Astrocyte (in vitro differentiated cells and primary cell): ENCODE measurements at regions not wholly inside any gene's neighbourhood (a gene's known extent, or its start where the extent isn't known, plus 50 kb on each side); places are given as distances from the start of the nearest gene placed in this dataset.

ENCODE experiments used
- DNase-seq: peaks from one replicate; pipeline ENCODE4 v3.0.0-alpha.2; 2010; ENCODE audit warnings: low read depth
- FAIRE-seq: peaks from 2 replicates; lab custom pipeline; 2011; peaks lifted over from hg19 to GRCh38; lab: Jason Lieb, UNC
- H2AFZ ChIP-seq: 2 replicates; pipeline ENCODE4 v1.6.0; 2012; ENCODE audit warnings: low read depth, low read length, inconsistent platforms
- H3K27ac ChIP-seq: 2 replicates; pipeline ENCODE4 v1.5.1; 2011; ENCODE audit warnings: low read depth, low read length, inconsistent platforms
- H3K27me3 ChIP-seq: 2 replicates; pipeline ENCODE4 v1.6.0; 2011; ENCODE audit warnings: low read length, inconsistent platforms; ENCODE audit not compliant: insufficient read depth
- H3K36me3 ChIP-seq: 2 replicates; pipeline ENCODE4 v1.5.1; 2011; ENCODE audit warnings: low read length, inconsistent platforms; ENCODE audit not compliant: insufficient read depth
- H3K4me1 ChIP-seq: 2 replicates; pipeline ENCODE4 v1.5.1; 2011; ENCODE audit warnings: low read length, inconsistent platforms; ENCODE audit not compliant: insufficient read depth
- H3K4me2 ChIP-seq: 2 replicates; pipeline ENCODE4 v1.6.0; 2012; ENCODE audit warnings: low read length, inconsistent platforms
- H3K4me3 ChIP-seq: 2 replicates; pipeline ENCODE4 v1.5.1; 2011; ENCODE audit warnings: low read depth, mild to moderate bottlenecking, low read length, inconsistent platforms; ENCODE audit not compliant: insufficient read depth
- H3K79me2 ChIP-seq: 2 replicates; pipeline ENCODE4 v1.6.0; 2012; ENCODE audit warnings: mild to moderate bottlenecking, low read length, inconsistent platforms; ENCODE audit not compliant: insufficient read depth
- H3K9ac ChIP-seq: 2 replicates; pipeline ENCODE4 v1.6.0; 2012; ENCODE audit warnings: mild to moderate bottlenecking, low read length, inconsistent platforms
- H3K9me3 ChIP-seq: 2 replicates; pipeline ENCODE4 v1.5.1; 2012; ENCODE audit warnings: low read depth, mild to moderate bottlenecking, low read length, inconsistent platforms; ENCODE audit not compliant: insufficient read depth
- H4K20me1 ChIP-seq: 2 replicates; pipeline ENCODE4 v1.6.0; 2012; ENCODE audit warnings: low read length, inconsistent platforms; ENCODE audit not compliant: insufficient read depth
- H3K27ac Mint-ChIP-seq: one replicate; pipeline ENCODE4 v1.8.0; 2021; ENCODE audit warnings: mild to moderate bottlenecking, mixed read lengths; ENCODE audit not compliant: unreplicated experiment
- H3K27me3 Mint-ChIP-seq: one replicate; pipeline ENCODE4 v1.8.0; 2021; ENCODE audit warnings: low read depth, mixed read lengths; ENCODE audit not compliant: unreplicated experiment
- H3K36me3 Mint-ChIP-seq: one replicate; pipeline ENCODE4 v1.8.0; 2021; ENCODE audit warnings: low read depth, mixed read lengths; ENCODE audit not compliant: unreplicated experiment
- H3K4me1 Mint-ChIP-seq: one replicate; pipeline ENCODE4 v1.8.0; 2021; ENCODE audit warnings: low read depth, mixed read lengths; ENCODE audit not compliant: unreplicated experiment
- H3K4me3 Mint-ChIP-seq: one replicate; pipeline ENCODE4 v1.8.0; 2021; ENCODE audit warnings: mild to moderate bottlenecking, moderate library complexity, mixed read lengths; ENCODE audit not compliant: unreplicated experiment
- H3K9me3 Mint-ChIP-seq: one replicate; pipeline ENCODE4 v1.8.0; 2021; ENCODE audit warnings: mild to moderate bottlenecking, mixed read lengths; ENCODE audit not compliant: unreplicated experiment
- CTCF ChIP-seq: IDR thresholded peaks from 2 replicates; pipeline ENCODE4 v1.5.1; 2011; ENCODE audit warnings: low read depth, mild to moderate bottlenecking, inconsistent platforms, low read length, moderate library complexity; ENCODE audit not compliant: insufficient read depth
- EZH2 ChIP-seq: IDR thresholded peaks from 2 replicates; pipeline ENCODE4 v1.6.1; 2012; ENCODE audit warnings: mild to moderate bottlenecking, low read length, inconsistent platforms; ENCODE audit not compliant: insufficient read depth

- Mint-ChIP-seq H3K27ac (no peak overlapping the region), H3K9me3 (no peaks in the 10 kb centered on the region), H3K4me3 (no peak overlapping the region), H3K27me3 (no peaks in the 10 kb centered on the region), H3K4me1 (no peaks in the 10 kb centered on the region), H3K36me3 (no peaks in the 10 kb centered on the region)
- H3K27ac ChIP-seq: no peak overlapping the region
- peaks cover 4% of the 10 kb centered on the region for H3K4me1 ChIP-seq
- no peaks in the 10 kb centered on the region for H3K36me3 ChIP-seq
- H3K9me3 ChIP-seq: no peaks in the 10 kb centered on the region
- H3K79me2 ChIP-seq: no peaks in the 10 kb centered on the region
- FAIRE-seq (peak; percentile 52), DNase-seq (peak; percentile 47)
- no peaks in the 10 kb centered on the region for H3K27me3 ChIP-seq
- H2AFZ ChIP-seq: peak overlapping the region; percentile 34
- no peaks in the 10 kb centered on the region for H4K20me1 ChIP-seq
- H3K4me3 ChIP-seq: no peak overlapping the region
- TF ChIP-seq CTCF (no peak), EZH2 (no peak)
- H3K4me2 ChIP-seq: peak overlapping the region; percentile 19
- no peak overlapping the region for H3K9ac ChIP-seq
Measured at GRCh38 chrX:26845056-26845455, 618.1 kb downstream of the PPP4R3C start.

GRCh38 chrX:26822448-26822847 is 606.5 kb downstream of the MAGEB5 start:
- Histone ChIP-seq H3K4me3 (no peak overlapping the region), H3K79me2 (no peaks in the 10 kb centered on the region), H3K9ac (no peak overlapping the region), H2AFZ (no peak overlapping the region), H3K27me3 (no peaks in the 10 kb centered on the region), H3K27ac (no peak overlapping the region), H4K20me1 (no peaks in the 10 kb centered on the region), H3K4me1 (no peaks in the 10 kb centered on the region), H3K9me3 (no peaks in the 10 kb centered on the region), H3K36me3 (no peaks in the 10 kb centered on the region), H3K4me2 (no peak overlapping the region)
- Mint-ChIP-seq H3K36me3 (no peaks in the 10 kb centered on the region), H3K9me3 (peaks cover 3% of the 10 kb centered on the region), H3K27me3 (no peaks in the 10 kb centered on the region), H3K4me1 (no peaks in the 10 kb centered on the region), H3K27ac (no peak overlapping the region), H3K4me3 (no peak overlapping the region)
- TF ChIP-seq CTCF (no peak), EZH2 (no peak)
- FAIRE-seq: no peak
- no peak for DNase-seq

GRCh38 chrX:26789751-26790150 is 573.8 kb downstream of the MAGEB5 start:
- H3K4me3 Mint-ChIP-seq: no peak overlapping the region
- no peak overlapping the region for H3K4me2 ChIP-seq
- no peak overlapping the region for H3K9ac ChIP-seq
- no peaks in the 10 kb centered on the region for H3K9me3 Mint-ChIP-seq
- DNase-seq (no peak), FAIRE-seq (peak; percentile 69)
- H3K4me1 ChIP-seq: no peaks in the 10 kb centered on the region
- H3K27me3 ChIP-seq: no peaks in the 10 kb centered on the region
- TF ChIP-seq CTCF: no peak
- no peak for TF ChIP-seq EZH2
- H3K36me3 Mint-ChIP-seq: no peaks in the 10 kb centered on the region
- no peak overlapping the region for H3K4me3 ChIP-seq
- no peaks in the 10 kb centered on the region for H3K79me2 ChIP-seq
- no peak overlapping the region for H3K27ac Mint-ChIP-seq
- no peak overlapping the region for H2AFZ ChIP-seq
- no peaks in the 10 kb centered on the region for H3K36me3 ChIP-seq
- no peaks in the 10 kb centered on the region for H3K27me3 Mint-ChIP-seq
- H3K27ac ChIP-seq: no peak overlapping the region
- no peaks in the 10 kb centered on the region for H4K20me1 ChIP-seq
- peaks cover 5% of the 10 kb centered on the region for H3K4me1 Mint-ChIP-seq
- H3K9me3 ChIP-seq: no peaks in the 10 kb centered on the region
